Lower leg skin (tissue), 3 donors: ENCODE measurements at regions not wholly inside any gene's neighbourhood (a gene's known extent, or its start where the extent isn't known, plus 50 kb on each side); places are given as distances from the start of the nearest gene placed in this dataset.

ENCODE experiments used
- CTCF ChIP-seq, 3 donors: fragments of 450-650 bp; IDR thresholded peaks; one replicate each; pipeline ENCODE4 v1.5.1; 2016; ENCODE audit warnings: antibody characterized with exemption in 3 of 3, mild to moderate bottlenecking in 3 of 3, moderate library complexity in 2 of 3
- POLR2A ChIP-seq, 2 donors: fragments of 450-650 bp; IDR thresholded peaks; one replicate each; pipeline ENCODE4 v1.6.1; 2016 to 2017; ENCODE audit warnings: antibody characterized with exemption in 2 of 2, mild to moderate bottlenecking in 1 of 2, moderate library complexity in 1 of 2

GRCh38 chr1:113281550-113281949, 108.8 kb upstream of the MAGI3 start:
- TF ChIP-seq CTCF (IDR thresholded peaks at IDR 0.05), result no peak
- TF ChIP-seq POLR2A (IDR thresholded peaks at IDR 0.05), result no peak
